ENCODE measurements at regions not wholly inside any gene's neighbourhood (a gene's known extent, or its start where the extent isn't known, plus 50 kb on each side); places are given as distances from the start of the nearest gene placed in this dataset.

GRCh38 chr1:195788721-195789120, 819.5 kb downstream of the KCNT2 start:
- H3K79me2 ChIP-seq (ENCODE audit: control insufficient read depth, insufficient read depth, low read length): no peaks in the 10 kb centered on the region
- ChIA-PET CTCF (ENCODE audit: low intra/inter-chr PET ratio) (no interaction called here), POLR2A (no interaction called here)
- no peak for ATAC-seq
- DNase-seq (ENCODE audit: extremely low read depth in 1 of 4, low spot score in 3 of 4): no peak
- no TSS peak for BruUV-seq (replicated peaks)
- H3K4me1 ChIP-seq (replicated peaks in 1 of 2; ENCODE audit: control insufficient read depth in 2 of 2, insufficient read depth in 2 of 2, low read length in 2 of 2): peaks cover 0 to 5% of the 10 kb centered on the region in 2 experiments; a peak in 1 of 5 replicates
- TF ChIP-seq MITF (IDR thresholded peaks at IDR 0.05): no peak
- no peak for TF ChIP-seq ZNF124 (CRISPR knock-in tag; IDR thresholded peaks at IDR 0.05)
- no peak for TF ChIP-seq ETS1 (conservative IDR thresholded peaks at IDR 0.05; ENCODE audit: control insufficient read depth, low read depth, low read length)
- no peak for TF ChIP-seq KHSRP (IDR thresholded peaks at IDR 0.05)
- no peak for TF ChIP-seq SNRNP70 (optimal IDR thresholded peaks at IDR 0.05; ENCODE audit: low read depth, low read length)
- no peak for TF ChIP-seq ZNF212 (CRISPR knock-in tag; IDR thresholded peaks at IDR 0.05)
- no peak for TF ChIP-seq CBX3 (IDR thresholded peaks at IDR 0.05; ENCODE audit: borderline replicate concordance in 1 of 2, low read length in 2 of 2)
- no peak for TF ChIP-seq SNIP1 (IDR thresholded peaks at IDR 0.05; ENCODE audit: low read depth)
- no peak for TF ChIP-seq TCFL5 (CRISPR knock-in tag; conservative IDR thresholded peaks at IDR 0.05)
- no peak for TF ChIP-seq MTA2 (IDR thresholded peaks at IDR 0.05; ENCODE audit: low read depth)
- no peak for TF ChIP-seq MEF2D (tag; conservative IDR thresholded peaks at IDR 0.05; ENCODE audit: low read depth)
- TF ChIP-seq NONO (IDR thresholded peaks at IDR 0.05; ENCODE audit: low read depth in 2 of 2, low read length in 1 of 2): no peak
- TF ChIP-seq SIN3B (IDR thresholded peaks at IDR 0.05; ENCODE audit: low read depth): no peak
- no peak for TF ChIP-seq SP2 (IDR thresholded peaks at IDR 0.05; ENCODE audit: extremely low read depth, low read depth, low read length, poor library complexity, severe bottlenecking)
- no peak overlapping the region for H3K4me3 ChIP-seq
- WGBS (ENCODE audit: insufficient coverage, low coverage, missing lambda C conversion rate): 20% methylated on average over 4 of the region's 4 CpGs
- no peaks in the 10 kb centered on the region for H4K20me1 ChIP-seq (replicated peaks; ENCODE audit: control insufficient read depth, insufficient read depth, low read length)
- no peak for FAIRE-seq
- in situ Hi-C loops (cut with MboI) (no loop called here), intact Hi-C loops (cut with micrococcal nuclease) (no loop called here)
- no peaks in the 10 kb centered on the region for H3K36me3 ChIP-seq (ENCODE audit: control insufficient read depth, insufficient read depth, low read length)
- H3K9ac ChIP-seq (ENCODE audit: insufficient read depth in 1 of 2, low read depth in 2 of 2, low read length in 2 of 2): no peak overlapping the region
- H3K9me1 ChIP-seq (ENCODE audit: control insufficient read depth, insufficient read depth, low read length): no peaks in the 10 kb centered on the region
- H3K27ac ChIP-seq (ENCODE audit: extremely low read depth, low read depth, low read length): no peak overlapping the region
- no peaks in the 10 kb centered on the region for H3K27me3 ChIP-seq (ENCODE audit: control insufficient read depth in 2 of 2, insufficient read depth in 2 of 2, low read length in 2 of 2)
- no peak overlapping the region for H3K4me2 ChIP-seq (ENCODE audit: insufficient read depth, low read length)
- H2AFZ ChIP-seq (ENCODE audit: low read depth, low read length): no peak overlapping the region
- H3K9me3 ChIP-seq (replicated peaks; ENCODE audit: control insufficient read depth, insufficient read depth, low read depth, low read length): no peaks in the 10 kb centered on the region; the same call in 1 of the 2 replicates

Measured in K562 (cell line).